HCT116 (cell line): ENCODE measurements at regions not wholly inside any gene's neighbourhood (a gene's known extent, or its start where the extent isn't known, plus 50 kb on each side); places are given as distances from the start of the nearest gene placed in this dataset.

ENCODE experiments used
- ATAC-seq: fragments of 200-7000 bp; cut with Tn5 transposase; 2 replicates; pipeline ENCODE4 v1.9.1; 2020; ENCODE audit warnings: mild to moderate bottlenecking, moderate library complexity
- BruUV-seq: library from RNA; stranded (reverse); fragments of 400-500 nt; replicated peaks from 2 replicates; lab custom pipeline; 2021; lab: Mats Ljungman, UMichigan
- CTCF ChIA-PET: fragments of 300-600 bp; sonication (Branson Sonifier 250); formaldehyde crosslinking; loops from one replicate; lab custom pipeline; 2021; ENCODE audit warnings: antibody characterized with exemption; lab: Charles Lee
- POLR2A ChIA-PET: fragments of 300-600, 350-600 bp; sonication (Branson Sonifier 250); formaldehyde crosslinking; loops from one replicate; lab custom pipeline; 2021; ENCODE audit warnings: antibody characterized with exemption; lab: Charles Lee
- RAD21 ChIA-PET, 2 experiments: fragments of 300-600 bp; sonication (Branson Sonifier 250); formaldehyde crosslinking; loops; one replicate each; lab custom pipeline; 2023; ENCODE audit warnings: low total read pairs in 2 of 2; ENCODE audit not compliant: uncharacterized antibody in 2 of 2, unreplicated experiment in 2 of 2, low non-redundant PET in 1 of 2; lab: Charles Lee
- DNase-seq: peaks from one replicate; pipeline ENCODE4 v3.0.0-alpha.2; 2010; ENCODE audit warnings: low read depth, low spot score
- H2AFZ ChIP-seq: fragments of 200-600 bp; shearing (Covaris generic), sonication (generic); 2 replicates; pipeline ENCODE4 v1.6.1; 2017; ENCODE audit warnings: low read depth, mixed run types, mixed read lengths, antibody characterized with exemption, low read length; ENCODE audit not compliant: poor library complexity, severe bottlenecking
- H3K27ac ChIP-seq: 2 replicates; pipeline ENCODE4 v1.5.1; 2012; ENCODE audit warnings: low read depth, low read length
- H3K27me3 ChIP-seq: fragments of 200-600 bp; sonication (generic); 2 replicates; pipeline ENCODE4 v1.6.1; 2016; ENCODE audit warnings: mixed run types, low read length, mixed read lengths; ENCODE audit not compliant: insufficient read depth
- H3K36me3 ChIP-seq, 2 experiments: fragments of 200-500 bp in 1 of 2; fragments of 200-600 bp in 1 of 2; sonication (Bioruptor generic) in 1 of 2; sonication (generic) in 1 of 2; 2 replicates each; pipeline versions ENCODE4 v1.5.1 to v1.6.1; 2014 to 2016; ENCODE audit warnings: low read length in 2 of 2, inconsistent platforms in 1 of 2, mixed read lengths in 1 of 2, mixed run types in 1 of 2; ENCODE audit not compliant: insufficient read depth in 2 of 2, control insufficient read depth in 1 of 2
- H3K4me1 ChIP-seq, 2 experiments: fragments of 200-600 bp in 1 of 2; sonication (generic) in 1 of 2; 2 replicates each; pipeline versions ENCODE4 v1.5.1 to v1.6.1; 2012 to 2017; ENCODE audit warnings: low read length in 2 of 2, inconsistent platforms in 1 of 2, mild to moderate bottlenecking in 1 of 2, mixed read lengths in 1 of 2, mixed run types in 1 of 2, moderate library complexity in 1 of 2; ENCODE audit not compliant: insufficient read depth in 2 of 2, control insufficient read depth in 1 of 2
- H3K4me2 ChIP-seq: fragments of 200-600 bp; sonication (generic); 2 replicates; pipeline ENCODE4 v1.6.1; 2017; ENCODE audit warnings: mixed run types, low read length, mixed read lengths
- H3K4me3 ChIP-seq, 2 experiments: fragments of 200-600 bp in 1 of 2; sonication (generic) in 1 of 2; replicated peaks in 1 of 2; 2 replicates each; pipeline ENCODE4 v1.5.1; 2011 to 2016; ENCODE audit warnings: low read length in 2 of 2, control low read depth in 1 of 2, low read depth in 1 of 2, mild to moderate bottlenecking in 1 of 2, mixed read lengths in 1 of 2, mixed run types in 1 of 2
- H3K79me2 ChIP-seq: fragments of 200-600 bp; sonication (generic); 2 replicates; pipeline ENCODE4 v1.6.1; 2017; ENCODE audit warnings: mild to moderate bottlenecking, mixed run types, low read length, moderate library complexity, mixed read lengths; ENCODE audit not compliant: insufficient read depth
- H3K9ac ChIP-seq: fragments of 200-600 bp; sonication (generic); 2 replicates; pipeline ENCODE4 v1.6.1; 2016; ENCODE audit warnings: low read length, mixed read lengths
- H3K9me2 ChIP-seq: fragments of 200-600 bp; sonication (generic), shearing (Covaris generic); 2 replicates; pipeline ENCODE4 v1.6.1; 2017; ENCODE audit warnings: mixed run types, mild to moderate bottlenecking, moderate library complexity; ENCODE audit not compliant: insufficient read depth
- H3K9me3 ChIP-seq, 2 experiments: fragments of 200-500 bp in 1 of 2; fragments of 200-600 bp in 1 of 2; sonication (Bioruptor generic) in 1 of 2; sonication (generic) in 1 of 2; 2 replicates each; pipeline ENCODE4 v1.6.1; 2014 to 2017; ENCODE audit warnings: low read length in 2 of 2, mixed read lengths in 2 of 2, inconsistent platforms in 1 of 2, low read depth in 1 of 2, mild to moderate bottlenecking in 1 of 2, mixed run types in 1 of 2, moderate library complexity in 1 of 2; ENCODE audit not compliant: control insufficient read depth in 1 of 2, insufficient read depth in 1 of 2
- H4K20me1 ChIP-seq: fragments of 200-600 bp; sonication (generic), shearing (Covaris generic); 2 replicates; pipeline ENCODE4 v1.6.1; 2017; ENCODE audit warnings: mixed run types, mild to moderate bottlenecking, moderate library complexity; ENCODE audit not compliant: insufficient read depth
- CBX3 ChIP-seq: IDR thresholded peaks from 2 replicates; pipeline ENCODE4 v1.6.1; 2012; ENCODE audit warnings: low read depth
- CEBPB ChIP-seq: IDR thresholded peaks from 2 replicates; pipeline ENCODE4 v1.6.1; 2012; ENCODE audit warnings: low read depth
- EGR1 ChIP-seq: IDR thresholded peaks from 2 replicates; pipeline ENCODE4 v1.6.1; 2012; ENCODE audit warnings: low read depth
- ELF1 ChIP-seq: IDR thresholded peaks from 2 replicates; pipeline ENCODE4 v1.6.1; 2012; ENCODE audit warnings: low read depth, borderline replicate concordance
- EZH2 ChIP-seq: fragments of 200-600 bp; sonication (generic); IDR thresholded peaks from 2 replicates; pipeline ENCODE4 v1.6.1; 2017; ENCODE audit warnings: antibody characterized with exemption, mixed run types
- EZH2phosphoT487 ChIP-seq: fragments of 200-600 bp; IDR thresholded peaks from 2 replicates; pipeline ENCODE4 v1.6.1; 2018; ENCODE audit warnings: antibody characterized with exemption, borderline replicate concordance
- FOSL1 ChIP-seq: IDR thresholded peaks from 2 replicates; pipeline ENCODE4 v1.6.1; 2012; ENCODE audit warnings: low read depth
- POLR2A ChIP-seq: IDR thresholded peaks from 2 replicates; pipeline ENCODE4 v1.7.0; 2011; ENCODE audit warnings: borderline replicate concordance; ENCODE audit not compliant: insufficient read depth, insufficient read length; ENCODE audit errors: extremely low read depth
- POLR2AphosphoS5 ChIP-seq: IDR thresholded peaks from 2 replicates; pipeline ENCODE4 v1.6.1; 2011; ENCODE audit warnings: mild to moderate bottlenecking, low read depth, low read length, moderate library complexity
- SP1 ChIP-seq: IDR thresholded peaks from 2 replicates; pipeline ENCODE4 v1.6.1; 2012; ENCODE audit warnings: low read depth
- TCF7L2 ChIP-seq: IDR thresholded peaks from 2 replicates; pipeline ENCODE4 v1.7.0; 2011; ENCODE audit warnings: borderline replicate concordance, inconsistent platforms; ENCODE audit not compliant: insufficient read depth, insufficient read length; ENCODE audit errors: extremely low read depth
- YY1 ChIP-seq: IDR thresholded peaks from 2 replicates; pipeline ENCODE4 v1.6.1; 2011; ENCODE audit warnings: low read length, low read depth, moderate library complexity, mild to moderate bottlenecking; ENCODE audit not compliant: insufficient replicate concordance; ENCODE audit errors: extremely low read depth
- ZFX ChIP-seq: fragments of 450-650 bp; IDR thresholded peaks from 2 replicates; pipeline ENCODE4 v1.6.1; 2017
- ZNF274 ChIP-seq: fragments of 200-500 bp; sonication (Bioruptor generic); IDR thresholded peaks from 2 replicates; pipeline ENCODE4 v1.6.1; 2014; ENCODE audit warnings: mild to moderate bottlenecking, low read depth, low read length, inconsistent platforms
- intact Hi-C: fragments of 100-400 bp; cut with micrococcal nuclease; formaldehyde crosslinking; loops from 2 replicates; pipeline ENCODE4 v1.10.0; 2022
- TF ChIP-seq, protein P1 (sequence below), 3 experiments: fragments of 200-600 bp in 1 of 3; sonication (generic) in 1 of 3; IDR thresholded peaks in 2 of 3; conservative IDR thresholded peaks in 1 of 3; 2 replicates each; pipeline ENCODE4 v1.5.1; 2012 to 2017; ENCODE audit warnings: low read depth in 2 of 3, low read length in 2 of 3, antibody characterized with exemption in 1 of 3, borderline replicate concordance in 1 of 3, control low read depth in 1 of 3, mild to moderate bottlenecking in 1 of 3, mixed read lengths in 1 of 3, mixed run types in 1 of 3, moderate library complexity in 1 of 3; ENCODE audit not compliant: insufficient read depth in 1 of 3
- TF ChIP-seq, protein P2 (sequence below): IDR thresholded peaks from 2 replicates; pipeline ENCODE4 v1.6.1; 2012
- TF ChIP-seq, protein P3 (sequence below): IDR thresholded peaks from 2 replicates; pipeline ENCODE4 v1.6.1; 2012; ENCODE audit warnings: low read depth
- TF ChIP-seq, protein P4 (sequence below): IDR thresholded peaks from 2 replicates; pipeline ENCODE4 v1.6.1; 2012

DNA sequence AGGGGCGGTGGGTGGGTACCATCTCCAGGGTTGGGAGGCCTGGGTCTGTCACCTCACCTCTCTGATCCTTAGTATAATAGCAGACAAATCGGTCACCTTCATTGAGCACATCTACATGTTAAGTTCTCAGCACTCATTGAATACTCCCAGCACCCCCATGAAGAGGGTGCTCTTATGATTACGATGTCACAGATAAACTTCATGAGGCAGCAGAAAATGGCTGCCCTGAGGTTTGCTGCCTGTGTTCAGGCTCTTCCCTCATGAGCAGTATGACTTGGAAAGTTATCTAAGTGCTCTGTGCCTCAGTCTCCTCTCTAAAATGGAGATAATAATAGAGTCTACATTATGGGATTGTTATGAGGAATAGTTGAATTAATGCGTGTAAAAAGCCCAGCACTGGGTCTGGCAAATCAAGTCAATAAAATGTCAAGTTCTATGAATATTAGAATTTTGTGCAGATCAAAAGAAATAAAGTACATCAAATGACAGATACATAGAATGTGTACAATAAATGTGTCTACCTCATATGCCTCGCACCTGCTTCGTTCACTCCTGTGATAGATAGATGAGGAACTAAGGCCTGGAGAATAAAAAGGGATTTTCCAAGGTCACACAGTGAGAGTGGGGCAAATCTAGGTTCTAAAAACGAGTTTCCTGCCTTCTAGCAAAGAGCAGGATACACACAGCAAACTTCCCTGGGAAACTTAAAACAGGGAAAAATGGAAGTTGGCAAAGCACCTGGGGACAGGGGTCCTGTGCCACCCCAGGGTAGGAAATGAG lies 142.2 kb upstream of the MRPS22 start:
- ChIA-PET CTCF (interaction anchor here (0.8 to 2.0 kb wide), 3 partner anchors 80 to 128 kb away, joined by 3 to 16 read pairs (median 5); no protein-coding TSS in a partner anchor), RAD21 (interaction anchor here in 1 of 2 experiments (1.3 kb wide), 1 partner anchor 89 kb away, joined by 4 read pairs; no protein-coding TSS in a partner anchor), POLR2A (interaction anchor here (0.7 to 0.9 kb wide), 2 partner anchors 14 to 89 kb away, joined by 4 read pairs; no protein-coding TSS in a partner anchor)
- no peaks in the 10 kb centered on the region for H3K79me2 ChIP-seq
- peak overlapping the region; percentile 26; the same call in 1 of the 2 replicates for H3K27ac ChIP-seq
- H3K36me3 ChIP-seq, result no peaks in the 10 kb centered on the region
- no peaks in the 10 kb centered on the region for H3K9me2 ChIP-seq
- TF ChIP-seq EGR1 (no peak), ZFX (no peak), ZNF274 (no peak), FOSL1 (no peak), CEBPB (no peak), POLR2A (no peak), POLR2AphosphoS5 (no peak), EZH2phosphoT487 (no peak), EZH2 (no peak), YY1 (no peak), ELF1 (no peak), SP1 (no peak), CBX3 (no peak), TCF7L2 (no peak)
- TF ChIP-seq, protein P1, sequence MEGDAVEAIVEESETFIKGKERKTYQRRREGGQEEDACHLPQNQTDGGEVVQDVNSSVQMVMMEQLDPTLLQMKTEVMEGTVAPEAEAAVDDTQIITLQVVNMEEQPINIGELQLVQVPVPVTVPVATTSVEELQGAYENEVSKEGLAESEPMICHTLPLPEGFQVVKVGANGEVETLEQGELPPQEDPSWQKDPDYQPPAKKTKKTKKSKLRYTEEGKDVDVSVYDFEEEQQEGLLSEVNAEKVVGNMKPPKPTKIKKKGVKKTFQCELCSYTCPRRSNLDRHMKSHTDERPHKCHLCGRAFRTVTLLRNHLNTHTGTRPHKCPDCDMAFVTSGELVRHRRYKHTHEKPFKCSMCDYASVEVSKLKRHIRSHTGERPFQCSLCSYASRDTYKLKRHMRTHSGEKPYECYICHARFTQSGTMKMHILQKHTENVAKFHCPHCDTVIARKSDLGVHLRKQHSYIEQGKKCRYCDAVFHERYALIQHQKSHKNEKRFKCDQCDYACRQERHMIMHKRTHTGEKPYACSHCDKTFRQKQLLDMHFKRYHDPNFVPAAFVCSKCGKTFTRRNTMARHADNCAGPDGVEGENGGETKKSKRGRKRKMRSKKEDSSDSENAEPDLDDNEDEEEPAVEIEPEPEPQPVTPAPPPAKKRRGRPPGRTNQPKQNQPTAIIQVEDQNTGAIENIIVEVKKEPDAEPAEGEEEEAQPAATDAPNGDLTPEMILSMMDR (IDR thresholded peaks at IDR 0.05 in 2 of 3, conservative IDR thresholded peaks at IDR 0.05 in 1 of 3; ENCODE audit: borderline replicate concordance in 1 of 3, insufficient read depth in 1 of 3, low read depth in 2 of 3, low read length in 2 of 3), result no peak
- TF ChIP-seq, protein P2, sequence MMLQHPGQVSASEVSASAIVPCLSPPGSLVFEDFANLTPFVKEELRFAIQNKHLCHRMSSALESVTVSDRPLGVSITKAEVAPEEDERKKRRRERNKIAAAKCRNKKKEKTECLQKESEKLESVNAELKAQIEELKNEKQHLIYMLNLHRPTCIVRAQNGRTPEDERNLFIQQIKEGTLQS, result no peak
- TF ChIP-seq, protein P3, sequence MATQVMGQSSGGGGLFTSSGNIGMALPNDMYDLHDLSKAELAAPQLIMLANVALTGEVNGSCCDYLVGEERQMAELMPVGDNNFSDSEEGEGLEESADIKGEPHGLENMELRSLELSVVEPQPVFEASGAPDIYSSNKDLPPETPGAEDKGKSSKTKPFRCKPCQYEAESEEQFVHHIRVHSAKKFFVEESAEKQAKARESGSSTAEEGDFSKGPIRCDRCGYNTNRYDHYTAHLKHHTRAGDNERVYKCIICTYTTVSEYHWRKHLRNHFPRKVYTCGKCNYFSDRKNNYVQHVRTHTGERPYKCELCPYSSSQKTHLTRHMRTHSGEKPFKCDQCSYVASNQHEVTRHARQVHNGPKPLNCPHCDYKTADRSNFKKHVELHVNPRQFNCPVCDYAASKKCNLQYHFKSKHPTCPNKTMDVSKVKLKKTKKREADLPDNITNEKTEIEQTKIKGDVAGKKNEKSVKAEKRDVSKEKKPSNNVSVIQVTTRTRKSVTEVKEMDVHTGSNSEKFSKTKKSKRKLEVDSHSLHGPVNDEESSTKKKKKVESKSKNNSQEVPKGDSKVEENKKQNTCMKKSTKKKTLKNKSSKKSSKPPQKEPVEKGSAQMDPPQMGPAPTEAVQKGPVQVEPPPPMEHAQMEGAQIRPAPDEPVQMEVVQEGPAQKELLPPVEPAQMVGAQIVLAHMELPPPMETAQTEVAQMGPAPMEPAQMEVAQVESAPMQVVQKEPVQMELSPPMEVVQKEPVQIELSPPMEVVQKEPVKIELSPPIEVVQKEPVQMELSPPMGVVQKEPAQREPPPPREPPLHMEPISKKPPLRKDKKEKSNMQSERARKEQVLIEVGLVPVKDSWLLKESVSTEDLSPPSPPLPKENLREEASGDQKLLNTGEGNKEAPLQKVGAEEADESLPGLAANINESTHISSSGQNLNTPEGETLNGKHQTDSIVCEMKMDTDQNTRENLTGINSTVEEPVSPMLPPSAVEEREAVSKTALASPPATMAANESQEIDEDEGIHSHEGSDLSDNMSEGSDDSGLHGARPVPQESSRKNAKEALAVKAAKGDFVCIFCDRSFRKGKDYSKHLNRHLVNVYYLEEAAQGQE, result no peak
- TF ChIP-seq, protein P4, sequence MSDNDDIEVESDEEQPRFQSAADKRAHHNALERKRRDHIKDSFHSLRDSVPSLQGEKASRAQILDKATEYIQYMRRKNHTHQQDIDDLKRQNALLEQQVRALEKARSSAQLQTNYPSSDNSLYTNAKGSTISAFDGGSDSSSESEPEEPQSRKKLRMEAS, result no peak
- peak overlapping the region in 1 of 2 experiments; percentile 24; a peak in 1 of 4 replicates for H3K4me3 ChIP-seq
- no peaks in the 10 kb centered on the region for H4K20me1 ChIP-seq
- H2AFZ ChIP-seq, result peak overlapping the region; percentile 86
- H3K4me1 ChIP-seq, result peaks cover 13 to 19% of the 10 kb centered on the region in 2 experiments
- intact Hi-C loops, result loop anchor here (1.0 to 5.0 kb wide), 3 partner anchors 89 to 264 kb away; no protein-coding TSS in a partner anchor
- peak overlapping the region; percentile 48 for H3K4me2 ChIP-seq
- H3K27me3 ChIP-seq, result no peaks in the 10 kb centered on the region
- ATAC-seq (no peak), DNase-seq (no peak)
- BruUV-seq, result no TSS peak
- H3K9ac ChIP-seq, result no peak overlapping the region; the same call in 1 of the 2 replicates
- H3K9me3 ChIP-seq, result no peaks in the 10 kb centered on the region
